Activated T-cell treated with anti-CD3 and anti-CD28 coated beads, Interleukin-2, amount 50 U/mL, for 72 hours (primary cell): ENCODE measurements at regions not wholly inside any gene's neighbourhood (a gene's known extent, or its start where the extent isn't known, plus 50 kb on each side); places are given as distances from the start of the nearest gene placed in this dataset.

Experiments
- ATAC-seq, 2 donors: fragments of 150-1000 bp; cut with Tn5 transposase; replicated peaks in 1 of 2; 2 replicates each; pipeline ENCODE4 v1.10.0; 2021; ENCODE audit warnings: moderate library complexity in 2 of 2, mild to moderate bottlenecking in 1 of 2
- DNase-seq, 2 donors: peaks; one replicate each; pipeline ENCODE4 v3.0.0; 2021 to 2022; ENCODE audit warnings: mixed read lengths in 1 of 2
- H3K27ac Mint-ChIP-seq: one replicate; pipeline ENCODE4 v1.8.0; 2022; ENCODE audit warnings: mild to moderate bottlenecking, moderate library complexity, mixed read lengths
- H3K27me3 Mint-ChIP-seq: one replicate; pipeline ENCODE4 v1.8.0; 2022; ENCODE audit warnings: low read depth, mixed read lengths
- H3K36me3 Mint-ChIP-seq, 2 donors: one replicate each; pipeline ENCODE4 v1.8.0; 2022; ENCODE audit warnings: mixed read lengths in 2 of 2, mild to moderate bottlenecking in 1 of 2; ENCODE audit not compliant: insufficient read depth in 2 of 2
- H3K4me1 Mint-ChIP-seq: one replicate; pipeline ENCODE4 v1.8.0; 2022; ENCODE audit warnings: low read depth, mixed read lengths
- H3K4me3 Mint-ChIP-seq, 2 donors: one replicate each; pipeline ENCODE4 v1.8.0; 2022; ENCODE audit warnings: mild to moderate bottlenecking in 2 of 2, mixed read lengths in 2 of 2, moderate library complexity in 2 of 2
- H3K9me3 Mint-ChIP-seq, 2 donors: one replicate each; pipeline ENCODE4 v1.8.0; 2022; ENCODE audit warnings: mixed read lengths in 2 of 2

- peak overlapping the region; percentile 79 for H3K27ac Mint-ChIP-seq
- H3K4me3 Mint-ChIP-seq: peak overlapping the region; percentile 83 to 95
- no peaks in the 10 kb centered on the region for H3K9me3 Mint-ChIP-seq
- ATAC-seq (peak in 1 of 2 donors; percentile 16), DNase-seq (peak; percentile 5 to 6)
- H3K4me1 Mint-ChIP-seq: peaks cover 31% of the 10 kb centered on the region
- H3K27me3 Mint-ChIP-seq: peaks cover 78% of the 10 kb centered on the region
- peaks cover 0 to 1% of the 10 kb centered on the region in 2 donors for H3K36me3 Mint-ChIP-seq
Measured at GRCh38 chr2:118223511-118223991, 135.3 kb downstream of the INSIG2 start.

DNA sequence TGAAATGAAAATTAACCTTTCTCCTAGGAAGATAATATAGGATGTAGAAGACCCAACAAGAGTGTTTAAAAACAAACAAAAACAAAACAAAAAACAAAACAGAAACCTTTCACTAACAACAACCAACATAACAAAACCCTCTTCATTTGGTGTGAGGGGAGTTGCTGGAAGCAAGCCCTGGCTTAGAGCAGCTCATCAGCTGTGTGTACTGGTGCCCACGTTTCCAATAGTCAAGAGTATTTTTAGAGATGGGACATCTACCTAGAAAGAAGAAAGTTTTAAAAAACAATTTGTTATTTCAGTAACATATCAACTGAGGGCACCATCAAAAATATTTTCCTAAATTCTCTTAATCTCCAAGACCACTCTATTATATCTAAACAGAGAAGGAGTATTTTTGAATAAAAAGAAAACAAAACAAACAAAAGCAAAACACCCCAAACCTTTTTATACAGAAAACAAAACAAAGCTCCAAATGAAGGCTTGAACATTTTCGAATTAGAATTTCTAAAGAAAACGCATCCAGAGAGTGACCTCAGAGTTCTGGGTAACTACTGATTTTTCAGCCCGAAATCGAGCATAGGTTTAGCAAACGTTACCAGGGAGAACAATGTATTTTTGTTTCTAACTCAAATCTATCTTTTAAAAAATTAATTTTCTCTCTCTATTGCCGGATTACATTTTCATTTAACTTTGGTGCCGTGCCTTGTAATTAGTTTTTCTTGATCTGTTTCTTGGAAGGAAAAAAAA, 134.6 kb downstream of the INSIG2 start:
- Mint-ChIP-seq H3K9me3 (no peaks in the 10 kb centered on the region), H3K27ac (no peak overlapping the region), H3K27me3 (peaks cover 71% of the 10 kb centered on the region), H3K4me1 (peaks cover 31% of the 10 kb centered on the region), H3K36me3 (peaks cover 0 to 1% of the 10 kb centered on the region in 2 donors), H3K4me3 (peak overlapping the region; percentile 83 to 95)
- ATAC-seq: no peak
- DNase-seq: no peak

DNA sequence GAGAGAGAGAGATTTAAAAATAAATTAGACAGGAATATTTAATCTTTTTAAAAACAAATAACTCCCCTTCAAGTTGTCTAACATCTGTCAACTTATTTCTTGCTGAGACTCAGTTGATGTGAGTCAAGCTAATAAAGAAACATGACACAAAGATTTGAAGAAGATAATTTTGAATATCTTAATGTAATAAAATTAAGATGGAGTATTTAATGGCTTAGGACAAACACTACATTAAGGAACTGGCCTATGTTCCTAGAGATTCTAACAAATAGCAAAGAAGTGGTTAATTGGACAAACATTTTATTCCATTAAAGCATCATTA, 134.0 kb downstream of the INSIG2 start:
- Mint-ChIP-seq H3K9me3 (no peaks in the 10 kb centered on the region), H3K4me3 (peak overlapping the region in 1 of 2 donors; percentile 95), H3K27ac (no peak overlapping the region), H3K36me3 (peaks cover 0 to 1% of the 10 kb centered on the region in 2 donors), H3K27me3 (peaks cover 65% of the 10 kb centered on the region), H3K4me1 (peaks cover 31% of the 10 kb centered on the region)
- DNase-seq: no peak
- no peak for ATAC-seq

DNA sequence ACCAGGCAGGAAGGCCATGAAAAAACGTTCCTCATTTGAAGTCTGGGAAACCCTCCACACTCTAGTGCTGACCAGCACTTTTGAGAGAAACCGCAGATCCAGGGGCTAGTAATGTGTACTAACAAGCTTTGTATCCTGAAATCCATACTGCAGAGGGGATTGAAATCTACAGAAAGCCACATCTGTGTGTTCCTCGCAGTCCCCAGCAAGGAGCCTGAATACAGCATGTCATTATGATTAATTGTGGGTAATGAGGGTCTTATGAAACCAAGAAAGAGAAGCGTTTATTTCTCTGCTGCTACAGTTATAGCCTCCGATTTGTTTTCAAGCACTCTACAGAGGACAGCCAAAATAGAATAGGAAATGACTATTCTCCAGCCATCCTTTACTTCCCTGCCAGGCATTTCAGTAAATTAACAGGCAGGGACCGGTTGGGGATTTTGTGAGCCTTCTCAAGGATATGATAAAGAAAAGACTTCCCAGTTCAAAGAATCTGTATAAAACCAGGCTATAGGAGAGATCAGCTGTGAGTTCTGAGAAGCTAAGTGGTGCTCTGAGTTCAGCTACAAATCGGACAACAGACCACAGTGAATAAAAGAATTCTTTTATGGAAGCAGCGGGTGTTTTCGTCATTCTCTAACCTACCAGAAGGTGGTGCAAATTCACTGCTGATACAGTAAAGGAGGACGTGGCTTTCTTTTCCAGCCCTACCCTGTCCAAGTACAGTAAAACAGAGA, 133.4 kb downstream of the INSIG2 start:
- Mint-ChIP-seq H3K4me1 (peaks cover 31% of the 10 kb centered on the region), H3K9me3 (no peaks in the 10 kb centered on the region), H3K27me3 (peaks cover 65% of the 10 kb centered on the region), H3K4me3 (peak overlapping the region in 1 of 2 donors; percentile 66), H3K36me3 (peaks cover 0 to 1% of the 10 kb centered on the region in 2 donors), H3K27ac (no peak overlapping the region)
- ATAC-seq: peak; percentile 67 to 73
- DNase-seq: peak; percentile 38 to 40

DNA sequence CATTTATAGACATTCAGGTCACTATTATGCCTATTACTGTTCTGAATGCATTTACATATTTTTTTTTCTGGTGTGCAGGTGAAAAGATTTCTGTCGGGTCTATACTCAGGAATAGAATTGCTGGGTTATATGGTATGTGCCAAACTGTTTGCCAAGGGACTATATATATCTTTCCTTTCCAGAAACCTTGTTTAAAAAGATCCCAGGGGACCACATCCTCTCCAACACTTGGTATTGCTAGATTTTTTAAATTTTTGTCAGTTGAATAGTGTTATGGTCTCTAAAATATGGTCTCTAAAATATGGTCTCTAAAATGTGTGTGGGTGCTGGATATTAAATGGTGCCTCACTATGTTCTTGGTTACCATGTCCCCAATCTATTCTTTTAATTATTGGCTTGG, 131.3 kb downstream of the INSIG2 start:
- DNase-seq: no peak
- ATAC-seq: no peak
- peaks cover 0 to 1% of the 10 kb centered on the region in 2 donors for H3K36me3 Mint-ChIP-seq
- peaks cover 56% of the 10 kb centered on the region for H3K27me3 Mint-ChIP-seq
- H3K4me1 Mint-ChIP-seq: peaks cover 26% of the 10 kb centered on the region
- no peak overlapping the region for H3K27ac Mint-ChIP-seq
- H3K4me3 Mint-ChIP-seq: no peak overlapping the region
- H3K9me3 Mint-ChIP-seq: no peaks in the 10 kb centered on the region

GRCh38 chr2:118216224-118216623, 128.0 kb downstream of the INSIG2 start:
- no peaks in the 10 kb centered on the region for H3K9me3 Mint-ChIP-seq
- peaks cover 56% of the 10 kb centered on the region for H3K27me3 Mint-ChIP-seq
- no peak overlapping the region for H3K4me3 Mint-ChIP-seq
- H3K4me1 Mint-ChIP-seq: no peaks in the 10 kb centered on the region
- no peaks in the 10 kb centered on the region for H3K36me3 Mint-ChIP-seq
- DNase-seq (no peak), ATAC-seq (no peak)
- no peak overlapping the region for H3K27ac Mint-ChIP-seq

DNA sequence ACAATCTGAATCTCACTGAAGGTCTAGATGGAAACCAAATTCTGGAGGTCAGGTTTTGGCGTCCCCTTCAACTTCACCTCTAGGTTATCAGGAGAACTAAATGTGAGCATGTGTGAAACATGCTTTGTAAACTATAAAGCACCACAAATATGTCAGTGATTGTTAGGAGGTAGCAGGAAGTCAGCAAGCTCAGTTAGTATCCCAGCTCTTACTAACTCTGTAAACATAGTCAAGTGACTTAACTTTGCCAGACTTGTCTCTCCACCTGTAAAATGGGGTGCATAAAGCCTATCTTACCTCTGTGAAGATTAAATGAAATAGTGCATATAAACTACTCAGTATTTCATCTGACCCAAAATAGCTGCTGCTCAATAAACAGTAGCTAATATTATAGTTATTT, 121.5 kb downstream of the INSIG2 start:
- Mint-ChIP-seq H3K9me3 (no peaks in the 10 kb centered on the region), H3K4me1 (no peaks in the 10 kb centered on the region), H3K27me3 (peaks cover 51% of the 10 kb centered on the region), H3K4me3 (no peak overlapping the region), H3K27ac (no peak overlapping the region), H3K36me3 (no peaks in the 10 kb centered on the region)
- DNase-seq (no peak), ATAC-seq (no peak)

GRCh38 chr2:118207889-118208288, 119.6 kb downstream of the INSIG2 start:
- Mint-ChIP-seq H3K27ac (no peak overlapping the region), H3K4me3 (no peak overlapping the region), H3K36me3 (no peaks in the 10 kb centered on the region), H3K27me3 (peaks cover 53% of the 10 kb centered on the region), H3K4me1 (peaks cover 4% of the 10 kb centered on the region), H3K9me3 (no peaks in the 10 kb centered on the region)
- DNase-seq: no peak
- no peak for ATAC-seq

DNA sequence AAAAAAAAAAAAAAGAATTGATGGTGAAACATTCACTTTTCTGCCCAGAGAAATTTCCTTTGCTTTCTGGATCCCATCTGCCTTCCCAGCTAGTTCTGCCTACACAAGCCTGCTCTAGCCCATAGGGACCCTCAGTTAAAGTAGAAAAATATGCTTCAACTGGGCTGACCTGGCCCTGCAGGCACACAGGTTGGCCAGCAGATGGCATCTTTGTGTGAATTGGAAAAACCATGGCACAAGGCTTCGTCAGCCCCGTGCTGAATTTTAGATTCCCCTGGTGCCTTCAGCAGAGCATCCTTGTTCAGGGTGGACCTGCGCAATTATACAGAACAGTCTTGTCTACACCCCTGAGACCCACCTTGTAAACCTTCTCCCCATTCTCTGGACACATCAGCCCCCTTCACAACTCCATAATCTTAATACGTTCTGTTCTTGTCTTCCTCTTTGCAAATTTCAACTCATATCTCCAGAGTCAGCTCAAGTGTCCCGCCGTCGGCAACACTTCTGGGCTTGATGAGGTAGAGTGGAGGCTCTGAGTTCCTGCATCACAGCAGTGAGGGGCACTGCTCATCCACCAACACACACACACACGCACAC, 114.5 kb downstream of the INSIG2 start:
- Mint-ChIP-seq H3K4me1 (peaks cover 12% of the 10 kb centered on the region), H3K9me3 (no peaks in the 10 kb centered on the region), H3K27ac (peak overlapping the region; percentile 35), H3K4me3 (peak overlapping the region in 1 of 2 donors; percentile 44), H3K36me3 (no peaks in the 10 kb centered on the region), H3K27me3 (peaks cover 30% of the 10 kb centered on the region)
- ATAC-seq: peak; percentile 73 to 80
- peak; percentile 52 to 60 for DNase-seq

GRCh38 chr2:118198268-118198667, 110.0 kb downstream of the INSIG2 start:
- Mint-ChIP-seq H3K4me3 (no peak overlapping the region), H3K4me1 (peaks cover 12% of the 10 kb centered on the region), H3K27me3 (peaks cover 9% of the 10 kb centered on the region), H3K27ac (peak overlapping the region; percentile 38), H3K36me3 (no peaks in the 10 kb centered on the region), H3K9me3 (no peaks in the 10 kb centered on the region)
- no peak for DNase-seq
- ATAC-seq: peak; percentile 41 to 62

- ATAC-seq: peak in 1 of 2 donors; percentile 53
- H3K9me3 Mint-ChIP-seq: no peaks in the 10 kb centered on the region
- H3K27ac Mint-ChIP-seq: no peak overlapping the region
Measured at GRCh38 chr2:118197011-118197675, 108.9 kb downstream of the INSIG2 start.

DNA sequence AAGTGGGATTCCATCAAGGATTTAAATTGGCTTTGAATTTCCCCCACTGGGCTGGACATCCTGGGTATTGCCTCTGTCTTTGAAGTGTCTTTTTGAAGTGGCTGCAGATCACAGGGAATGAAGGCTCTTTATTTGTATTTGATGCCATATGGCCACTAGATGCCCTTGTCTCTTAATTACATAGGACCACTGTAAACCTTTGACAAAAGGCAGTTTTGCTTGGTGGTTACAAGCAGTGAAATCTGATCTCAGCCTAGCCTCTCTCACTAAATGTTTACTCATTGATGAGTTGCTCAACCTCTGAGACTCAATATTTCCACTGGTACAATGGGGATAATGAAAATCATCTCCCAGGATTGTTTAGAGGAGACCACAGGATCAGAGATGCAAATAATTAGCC, 102.2 kb downstream of the INSIG2 start:
- H3K36me3 Mint-ChIP-seq: peaks cover 4 to 6% of the 10 kb centered on the region in 2 donors
- H3K27ac Mint-ChIP-seq: no peak overlapping the region

More at GRCh38 chr2:118197011-118197675, 108.9 kb downstream of the INSIG2 start:
- no peaks in the 10 kb centered on the region for H3K36me3 Mint-ChIP-seq
- DNase-seq: no peak
- H3K27me3 Mint-ChIP-seq: peaks cover 7% of the 10 kb centered on the region
- H3K4me1 Mint-ChIP-seq: peaks cover 5% of the 10 kb centered on the region
- H3K4me3 Mint-ChIP-seq: no peak overlapping the region

GRCh38 chr2:118186858-118187254, 98.6 kb downstream of the INSIG2 start:
- ATAC-seq (no peak), DNase-seq (no peak)
- H3K4me3 Mint-ChIP-seq: peak overlapping the region; percentile 97 to 98
- H3K27ac Mint-ChIP-seq: peak overlapping the region; percentile 96
- H3K27me3 Mint-ChIP-seq: peaks cover 8% of the 10 kb centered on the region
- H3K4me1 Mint-ChIP-seq: peaks cover 33% of the 10 kb centered on the region
- H3K9me3 Mint-ChIP-seq: no peaks in the 10 kb centered on the region
- peaks cover 4 to 13% of the 10 kb centered on the region in 2 donors for H3K36me3 Mint-ChIP-seq

More for the DNA sequence above, 102.2 kb downstream of the INSIG2 start:
- H3K9me3 Mint-ChIP-seq: no peaks in the 10 kb centered on the region
- ATAC-seq (no peak), DNase-seq (no peak)
- H3K4me3 Mint-ChIP-seq: no peak overlapping the region
- peaks cover 8% of the 10 kb centered on the region for H3K27me3 Mint-ChIP-seq
- peaks cover 29% of the 10 kb centered on the region for H3K4me1 Mint-ChIP-seq
